Smooth muscle cell (in vitro differentiated cells): ENCODE measurements at regions not wholly inside any gene's neighbourhood (a gene's known extent, or its start where the extent isn't known, plus 50 kb on each side); places are given as distances from the start of the nearest gene placed in this dataset.

Experiments used
- DNase-seq: peaks from one replicate; lab custom pipeline; 2025; ENCODE audit not compliant: unreplicated experiment; lab: John Stamatoyannopoulos, UW
- H2AFZ ChIP-seq: fragments of 200-600 bp; sonication (generic); 2 replicates; pipeline ENCODE4 v1.6.0; 2016; ENCODE audit warnings: antibody characterized with exemption, low read depth, mild to moderate bottlenecking
- H3F3A ChIP-seq: fragments of 200-600 bp; sonication (generic); 2 replicates; pipeline ENCODE4 v1.6.0; 2017; ENCODE audit warnings: antibody characterized with exemption, low read depth
- H3K27ac ChIP-seq: fragments of 200-600 bp; sonication (generic); 2 replicates; pipeline ENCODE4 v1.5.1; 2016; ENCODE audit warnings: low read depth, mild to moderate bottlenecking
- H3K27me3 ChIP-seq: fragments of 200-600 bp; sonication (generic); 2 replicates; pipeline ENCODE4 v1.6.1; 2016; ENCODE audit warnings: low read depth, mild to moderate bottlenecking
- H3K36me3 ChIP-seq: fragments of 200-600 bp; sonication (generic); 2 replicates; pipeline ENCODE4 v1.5.1; 2016; ENCODE audit warnings: low read depth
- H3K4me1 ChIP-seq: fragments of 200-600 bp; sonication (generic); 2 replicates; pipeline ENCODE4 v1.5.1; 2016; ENCODE audit warnings: low read depth
- H3K4me2 ChIP-seq: fragments of 200-600 bp; sonication (generic); 2 replicates; pipeline ENCODE4 v1.6.0; 2016; ENCODE audit warnings: mild to moderate bottlenecking
- H3K4me3 ChIP-seq: fragments of 200-600 bp; sonication (generic); 2 replicates; pipeline ENCODE4 v1.5.1; 2016; ENCODE audit warnings: mild to moderate bottlenecking
- H3K79me2 ChIP-seq: fragments of 200-600 bp; sonication (generic); 2 replicates; pipeline ENCODE4 v1.6.0; 2016; ENCODE audit warnings: low read depth, mild to moderate bottlenecking
- H3K9ac ChIP-seq: fragments of 200-600 bp; sonication (generic); 2 replicates; pipeline ENCODE4 v1.6.0; 2016; ENCODE audit warnings: low read depth
- H3K9me3 ChIP-seq: fragments of 200-600 bp; sonication (generic); replicated peaks from 2 replicates; pipeline ENCODE4 v1.5.1; 2016; ENCODE audit warnings: low read depth
- H4K20me1 ChIP-seq: fragments of 200-600 bp; sonication (generic); 2 replicates; pipeline ENCODE4 v1.6.0; 2016; ENCODE audit warnings: low read depth
- CTCF ChIP-seq: fragments of 200-600 bp; sonication (generic); IDR thresholded peaks from 2 replicates; pipeline ENCODE4 v1.5.1; 2017; ENCODE audit warnings: borderline replicate concordance, mild to moderate bottlenecking, antibody characterized with exemption; ENCODE audit not compliant: insufficient read depth, poor library complexity, severe bottlenecking
- WGBS: methylation state at CpG from one replicate; pipeline ENCODE4 v1.1.7; 2016; ENCODE audit warnings: low lambda C conversion rate; 5-methylcytosine and 5-hydroxymethylcytosine counted together

GRCh38 chr1:29826646-29827045 lies 590.3 kb downstream of the PTPRU start:
- no peak for TF ChIP-seq CTCF
- no peak overlapping the region for H3K27ac ChIP-seq
- H3K79me2 ChIP-seq, result no peaks in the 10 kb centered on the region
- H3K36me3 ChIP-seq, result no peaks in the 10 kb centered on the region
- no peaks in the 10 kb centered on the region for H3K9me3 ChIP-seq
- WGBS, result 86% methylated on average over 5 of the region's 5 CpGs
- no peaks in the 10 kb centered on the region for H4K20me1 ChIP-seq
- H3K27me3 ChIP-seq, result peaks cover 61% of the 10 kb centered on the region
- no peak overlapping the region for H2AFZ ChIP-seq
- H3K9ac ChIP-seq, result no peak overlapping the region
- H3F3A ChIP-seq, result no peaks in the 10 kb centered on the region
- no peak overlapping the region for H3K4me2 ChIP-seq
- no peak for DNase-seq
- no peak overlapping the region for H3K4me3 ChIP-seq
- H3K4me1 ChIP-seq, result no peaks in the 10 kb centered on the region

GRCh38 chr1:29825941-29826415 lies 589.7 kb downstream of the PTPRU start:
- Histone ChIP-seq H3K27ac (no peak overlapping the region), H3K9ac (no peak overlapping the region), H3K4me3 (no peak overlapping the region), H2AFZ (no peak overlapping the region), H3K79me2 (no peaks in the 10 kb centered on the region), H3F3A (no peaks in the 10 kb centered on the region), H3K4me1 (no peaks in the 10 kb centered on the region), H3K27me3 (peaks cover 60% of the 10 kb centered on the region), H4K20me1 (no peaks in the 10 kb centered on the region), H3K9me3 (no peaks in the 10 kb centered on the region), H3K36me3 (no peaks in the 10 kb centered on the region), H3K4me2 (no peak overlapping the region)
- DNase-seq, result no peak
- 93% methylated on average over 10 of the region's 10 CpGs for WGBS
- no peak for TF ChIP-seq CTCF

GRCh38 chr1:29825274-29825940 lies 589.1 kb downstream of the PTPRU start:
- no peak overlapping the region for H3K9ac ChIP-seq
- no peak overlapping the region for H2AFZ ChIP-seq
- H3K4me2 ChIP-seq, result no peak overlapping the region
- peaks cover 60% of the 10 kb centered on the region for H3K27me3 ChIP-seq
- no peak for TF ChIP-seq CTCF
- H3K9me3 ChIP-seq, result no peaks in the 10 kb centered on the region
- no peaks in the 10 kb centered on the region for H3K79me2 ChIP-seq
- DNase-seq, result no peak
- no peaks in the 10 kb centered on the region for H3K36me3 ChIP-seq
- no peaks in the 10 kb centered on the region for H3F3A ChIP-seq
- H4K20me1 ChIP-seq, result no peaks in the 10 kb centered on the region
- WGBS, result 88% methylated on average over 15 of the region's 15 CpGs
- no peak overlapping the region for H3K4me3 ChIP-seq
- H3K27ac ChIP-seq, result no peak overlapping the region
- no peaks in the 10 kb centered on the region for H3K4me1 ChIP-seq
